Testis (tissue), 2 donors: ENCODE measurements at regions not wholly inside any gene's neighbourhood (a gene's known extent, or its start where the extent isn't known, plus 50 kb on each side); places are given as distances from the start of the nearest gene placed in this dataset.
"Not testable (repeated sequence)": the region's sequence is repeated elsewhere in the genome, so short reads cannot be mapped to it uniquely, and the experiment has no call there.

ENCODE experiments used
- DNase-seq: peaks from one replicate; pipeline ENCODE4 v3.0.0-alpha.2; 2019
- H3K27ac ChIP-seq, 2 donors: fragments of 200-600 bp; sonication (generic); one replicate each; pipeline ENCODE4 v1.5.1; 2019
- H3K27me3 ChIP-seq: fragments of 200-600 bp; sonication (generic); one replicate; pipeline ENCODE4 v1.5.1; 2019
- H3K36me3 ChIP-seq: fragments of 200-600 bp; sonication (generic); one replicate; pipeline ENCODE4 v1.5.1; 2017; ENCODE audit warnings: low read depth; ENCODE audit errors: missing control alignments
- H3K4me1 ChIP-seq: fragments of 200-600 bp; sonication (generic); one replicate; pipeline ENCODE4 v1.5.1; 2019
- H3K4me3 ChIP-seq, 2 donors: fragments of 200-600 bp; sonication (generic); one replicate each; pipeline ENCODE4 v1.5.1; 2017 to 2019
- H3K9me3 ChIP-seq: fragments of 200-600 bp; sonication (generic); one replicate; pipeline ENCODE4 v1.5.1; 2017
- POLR2A ChIP-seq: fragments of 450-650 bp; IDR thresholded peaks from one replicate; pipeline ENCODE4 v1.6.1; 2017; ENCODE audit warnings: antibody characterized with exemption, mild to moderate bottlenecking, moderate library complexity
- WGBS, 2 donors: methylation state at CpG; one replicate each; pipeline ENCODE4 v1.1.5; 2018; 5-methylcytosine and 5-hydroxymethylcytosine counted together
- intact Hi-C: fragments of 100-400 bp; cut with DNase I; formaldehyde crosslinking; loops from one replicate; pipeline ENCODE4 v1.15.1; 2023; ENCODE audit warnings: low total_unique reads
- TF ChIP-seq, protein P1 (sequence below), 3 experiments: fragments of 450-650 bp in 2 of 3; fragments of 200-600 bp in 1 of 3; sonication (generic) in 1 of 3; IDR thresholded peaks; one replicate each; pipeline ENCODE4 v1.5.1; 2016 to 2019; ENCODE audit warnings: antibody characterized with exemption in 3 of 3, mild to moderate bottlenecking in 2 of 3, moderate library complexity in 1 of 3

- H3K9me3 ChIP-seq, intact Hi-C loops, DNase-seq, H3K27ac ChIP-seq, H3K4me1 ChIP-seq, H3K4me3 ChIP-seq, H3K36me3 ChIP-seq, H3K27me3 ChIP-seq: not testable (repeated sequence)
These were observed 145.3 kb upstream of the PABPC3 start for GRCh38 chr13:24950611-24951010.

- DNase-seq, H3K9me3 ChIP-seq, intact Hi-C loops, H3K4me1 ChIP-seq, H3K27me3 ChIP-seq, H3K27ac ChIP-seq, H3K36me3 ChIP-seq: not testable (repeated sequence)
- 5 to 8% methylated on average over 5 of the region's 5 CpGs for WGBS, 2 donors
- H3K4me3 ChIP-seq = peak overlapping the region; percentile 32 to 43
These were observed 128.0 kb upstream of the PABPC3 start for GRCh38 chr13:24967970-24968369.

- intact Hi-C loops, H3K4me1 ChIP-seq, H3K27me3 ChIP-seq, H3K36me3 ChIP-seq, H3K27ac ChIP-seq, H3K9me3 ChIP-seq: not testable (repeated sequence)
- 29 to 35% methylated on average over 2 of the region's 2 CpGs for WGBS, 2 donors
- peak; percentile 18 for DNase-seq
- H3K4me3 ChIP-seq = peak overlapping the region; percentile 32 to 43
These were observed 127.5 kb upstream of the PABPC3 start for GRCh38 chr13:24968416-24968815.

- intact Hi-C loops, H3K27me3 ChIP-seq: not testable (repeated sequence)
- 92 to 93% methylated on average over 9 of the region's 9 CpGs for WGBS, 2 donors
These were observed 122.8 kb upstream of the PABPC3 start for GRCh38 chr13:24973102-24973501.

DNA sequence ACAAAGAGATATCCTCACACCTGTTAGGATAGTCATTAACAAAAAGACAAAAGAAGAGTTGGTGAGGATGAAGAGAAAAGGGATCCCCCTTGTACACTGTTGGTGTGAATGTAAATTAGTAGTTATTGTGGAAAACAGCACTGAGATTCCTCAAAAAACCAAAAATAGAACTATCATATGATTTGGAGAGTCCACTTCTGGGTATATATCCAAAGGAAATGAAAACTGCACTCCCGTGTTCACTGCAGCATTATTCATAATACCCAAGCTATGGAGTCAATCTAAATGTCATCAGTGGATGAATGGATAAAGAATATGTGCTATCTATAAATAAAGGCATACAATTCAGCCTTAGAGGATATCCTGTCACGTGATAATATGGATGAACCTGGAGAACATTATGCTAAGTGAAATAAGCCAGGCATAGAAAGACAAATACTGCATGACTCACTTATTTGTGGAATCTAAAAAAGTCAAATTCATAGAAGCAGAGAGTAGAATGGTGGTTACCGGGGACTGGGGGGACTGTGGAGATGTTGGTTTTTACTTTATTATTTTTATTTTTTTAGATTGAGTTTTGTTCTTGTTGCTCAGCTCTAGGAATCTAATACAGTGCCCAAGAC, 114.6 kb upstream of the PABPC3 start:
- H3K36me3 ChIP-seq, H3K9me3 ChIP-seq, intact Hi-C loops, H3K27ac ChIP-seq, H3K4me3 ChIP-seq, H3K27me3 ChIP-seq, H3K4me1 ChIP-seq, DNase-seq: not testable (repeated sequence)
- WGBS, 2 donors = 69 to 77% methylated on average over 3 of the region's 3 CpGs

More at GRCh38 chr13:24973102-24973501, 122.8 kb upstream of the PABPC3 start:
- not testable (repeated sequence) for H3K27ac ChIP-seq, H3K4me3 ChIP-seq, H3K36me3 ChIP-seq, H3K9me3 ChIP-seq, H3K4me1 ChIP-seq, DNase-seq

GRCh38 chr13:24982333-24982999, 113.5 kb upstream of the PABPC3 start:
- H3K36me3 ChIP-seq = no peaks in the 10 kb centered on the region
- intact Hi-C loops = no loop called here
- H3K9me3 ChIP-seq = no peaks in the 10 kb centered on the region
- no peak overlapping the region for H3K4me3 ChIP-seq
- TF ChIP-seq, protein P1, sequence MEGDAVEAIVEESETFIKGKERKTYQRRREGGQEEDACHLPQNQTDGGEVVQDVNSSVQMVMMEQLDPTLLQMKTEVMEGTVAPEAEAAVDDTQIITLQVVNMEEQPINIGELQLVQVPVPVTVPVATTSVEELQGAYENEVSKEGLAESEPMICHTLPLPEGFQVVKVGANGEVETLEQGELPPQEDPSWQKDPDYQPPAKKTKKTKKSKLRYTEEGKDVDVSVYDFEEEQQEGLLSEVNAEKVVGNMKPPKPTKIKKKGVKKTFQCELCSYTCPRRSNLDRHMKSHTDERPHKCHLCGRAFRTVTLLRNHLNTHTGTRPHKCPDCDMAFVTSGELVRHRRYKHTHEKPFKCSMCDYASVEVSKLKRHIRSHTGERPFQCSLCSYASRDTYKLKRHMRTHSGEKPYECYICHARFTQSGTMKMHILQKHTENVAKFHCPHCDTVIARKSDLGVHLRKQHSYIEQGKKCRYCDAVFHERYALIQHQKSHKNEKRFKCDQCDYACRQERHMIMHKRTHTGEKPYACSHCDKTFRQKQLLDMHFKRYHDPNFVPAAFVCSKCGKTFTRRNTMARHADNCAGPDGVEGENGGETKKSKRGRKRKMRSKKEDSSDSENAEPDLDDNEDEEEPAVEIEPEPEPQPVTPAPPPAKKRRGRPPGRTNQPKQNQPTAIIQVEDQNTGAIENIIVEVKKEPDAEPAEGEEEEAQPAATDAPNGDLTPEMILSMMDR (IDR thresholded peaks at IDR 0.05) = no peak
- no peak for TF ChIP-seq POLR2A
- no peaks in the 10 kb centered on the region for H3K27me3 ChIP-seq
- no peak for DNase-seq
- H3K27ac ChIP-seq = no peak overlapping the region
- 62 to 74% methylated on average over 6 to 11 of the region's 11 CpGs for WGBS, 2 donors
- no peaks in the 10 kb centered on the region for H3K4me1 ChIP-seq

GRCh38 chr13:24983094-24983493, 112.8 kb upstream of the PABPC3 start:
- intact Hi-C loops = no loop called here
- no peak for DNase-seq
- Histone ChIP-seq H3K27me3 (no peaks in the 10 kb centered on the region), H3K4me3 (no peak overlapping the region), H3K9me3 (no peaks in the 10 kb centered on the region), H3K4me1 (no peaks in the 10 kb centered on the region), H3K27ac (no peak overlapping the region), H3K36me3 (no peaks in the 10 kb centered on the region)
- TF ChIP-seq POLR2A = no peak
- TF ChIP-seq, protein P1 (IDR thresholded peaks at IDR 0.05) = no peak
- WGBS, 2 donors = 85 to 88% methylated on average over 8 of the region's 8 CpGs
